Astrocyte (in vitro differentiated cells and primary cell): ENCODE measurements at regions not wholly inside any gene's neighbourhood (a gene's known extent, or its start where the extent isn't known, plus 50 kb on each side); places are given as distances from the start of the nearest gene placed in this dataset.

ENCODE experiments used
- DNase-seq: peaks from one replicate; pipeline ENCODE4 v3.0.0-alpha.2; 2010; ENCODE audit warnings: low read depth
- FAIRE-seq: peaks from 2 replicates; lab custom pipeline; 2011; peaks lifted over from hg19 to GRCh38; lab: Jason Lieb, UNC
- H2AFZ ChIP-seq: 2 replicates; pipeline ENCODE4 v1.6.0; 2012; ENCODE audit warnings: low read depth, low read length, inconsistent platforms
- H3K27ac ChIP-seq: 2 replicates; pipeline ENCODE4 v1.5.1; 2011; ENCODE audit warnings: low read depth, low read length, inconsistent platforms
- H3K27me3 ChIP-seq: 2 replicates; pipeline ENCODE4 v1.6.0; 2011; ENCODE audit warnings: low read length, inconsistent platforms; ENCODE audit not compliant: insufficient read depth
- H3K36me3 ChIP-seq: 2 replicates; pipeline ENCODE4 v1.5.1; 2011; ENCODE audit warnings: low read length, inconsistent platforms; ENCODE audit not compliant: insufficient read depth
- H3K4me1 ChIP-seq: 2 replicates; pipeline ENCODE4 v1.5.1; 2011; ENCODE audit warnings: low read length, inconsistent platforms; ENCODE audit not compliant: insufficient read depth
- H3K4me2 ChIP-seq: 2 replicates; pipeline ENCODE4 v1.6.0; 2012; ENCODE audit warnings: low read length, inconsistent platforms
- H3K4me3 ChIP-seq: 2 replicates; pipeline ENCODE4 v1.5.1; 2011; ENCODE audit warnings: low read depth, mild to moderate bottlenecking, low read length, inconsistent platforms; ENCODE audit not compliant: insufficient read depth
- H3K79me2 ChIP-seq: 2 replicates; pipeline ENCODE4 v1.6.0; 2012; ENCODE audit warnings: mild to moderate bottlenecking, low read length, inconsistent platforms; ENCODE audit not compliant: insufficient read depth
- H3K9ac ChIP-seq: 2 replicates; pipeline ENCODE4 v1.6.0; 2012; ENCODE audit warnings: mild to moderate bottlenecking, low read length, inconsistent platforms
- H3K9me3 ChIP-seq: 2 replicates; pipeline ENCODE4 v1.5.1; 2012; ENCODE audit warnings: low read depth, mild to moderate bottlenecking, low read length, inconsistent platforms; ENCODE audit not compliant: insufficient read depth
- H4K20me1 ChIP-seq: 2 replicates; pipeline ENCODE4 v1.6.0; 2012; ENCODE audit warnings: low read length, inconsistent platforms; ENCODE audit not compliant: insufficient read depth
- H3K27ac Mint-ChIP-seq: one replicate; pipeline ENCODE4 v1.8.0; 2021; ENCODE audit warnings: mild to moderate bottlenecking, mixed read lengths; ENCODE audit not compliant: unreplicated experiment
- H3K27me3 Mint-ChIP-seq: one replicate; pipeline ENCODE4 v1.8.0; 2021; ENCODE audit warnings: low read depth, mixed read lengths; ENCODE audit not compliant: unreplicated experiment
- H3K36me3 Mint-ChIP-seq: one replicate; pipeline ENCODE4 v1.8.0; 2021; ENCODE audit warnings: low read depth, mixed read lengths; ENCODE audit not compliant: unreplicated experiment
- H3K4me1 Mint-ChIP-seq: one replicate; pipeline ENCODE4 v1.8.0; 2021; ENCODE audit warnings: low read depth, mixed read lengths; ENCODE audit not compliant: unreplicated experiment
- H3K4me3 Mint-ChIP-seq: one replicate; pipeline ENCODE4 v1.8.0; 2021; ENCODE audit warnings: mild to moderate bottlenecking, moderate library complexity, mixed read lengths; ENCODE audit not compliant: unreplicated experiment
- H3K9me3 Mint-ChIP-seq: one replicate; pipeline ENCODE4 v1.8.0; 2021; ENCODE audit warnings: mild to moderate bottlenecking, mixed read lengths; ENCODE audit not compliant: unreplicated experiment
- CTCF ChIP-seq: IDR thresholded peaks from 2 replicates; pipeline ENCODE4 v1.5.1; 2011; ENCODE audit warnings: low read depth, mild to moderate bottlenecking, inconsistent platforms, low read length, moderate library complexity; ENCODE audit not compliant: insufficient read depth
- EZH2 ChIP-seq: IDR thresholded peaks from 2 replicates; pipeline ENCODE4 v1.6.1; 2012; ENCODE audit warnings: mild to moderate bottlenecking, low read length, inconsistent platforms; ENCODE audit not compliant: insufficient read depth

- FAIRE-seq: no peak
- Mint-ChIP-seq H3K27me3 (no peaks in the 10 kb centered on the region), H3K27ac (no peak overlapping the region), H3K9me3 (no peaks in the 10 kb centered on the region), H3K4me3 (no peak overlapping the region), H3K36me3 (no peaks in the 10 kb centered on the region), H3K4me1 (no peaks in the 10 kb centered on the region)
- Histone ChIP-seq H3K9ac (no peak overlapping the region), H3K36me3 (no peaks in the 10 kb centered on the region), H4K20me1 (no peaks in the 10 kb centered on the region), H3K4me3 (no peak overlapping the region), H3K27ac (no peak overlapping the region), H3K27me3 (no peaks in the 10 kb centered on the region), H3K79me2 (no peaks in the 10 kb centered on the region), H3K4me1 (no peaks in the 10 kb centered on the region), H3K9me3 (no peaks in the 10 kb centered on the region), H3K4me2 (no peak overlapping the region), H2AFZ (no peak overlapping the region)
- no peak for TF ChIP-seq CTCF
- TF ChIP-seq EZH2: no peak
- no peak for DNase-seq
Observed at GRCh38 chr2:59590798-59591197, 962.7 kb downstream of the BCL11A start.

GRCh38 chr2:59589881-59590280 is 963.6 kb downstream of the BCL11A start:
- no peak for FAIRE-seq

GRCh38 chr2:59588286-59588685 is 965.2 kb downstream of the BCL11A start:
- Mint-ChIP-seq H3K27me3 (no peaks in the 10 kb centered on the region), H3K4me3 (no peak overlapping the region), H3K27ac (no peak overlapping the region), H3K4me1 (no peaks in the 10 kb centered on the region), H3K36me3 (no peaks in the 10 kb centered on the region), H3K9me3 (no peaks in the 10 kb centered on the region)
- no peaks in the 10 kb centered on the region for H4K20me1 ChIP-seq
- no peaks in the 10 kb centered on the region for H3K4me1 ChIP-seq
- H3K4me3 ChIP-seq: no peak overlapping the region
- no peak overlapping the region for H3K9ac ChIP-seq
- no peaks in the 10 kb centered on the region for H3K27me3 ChIP-seq
- no peak overlapping the region for H2AFZ ChIP-seq
- DNase-seq (no peak), FAIRE-seq (no peak)
- H3K27ac ChIP-seq: no peak overlapping the region
- H3K4me2 ChIP-seq: no peak overlapping the region
- H3K79me2 ChIP-seq: no peaks in the 10 kb centered on the region
- H3K36me3 ChIP-seq: no peaks in the 10 kb centered on the region
- no peaks in the 10 kb centered on the region for H3K9me3 ChIP-seq
- TF ChIP-seq CTCF: no peak
- TF ChIP-seq EZH2: no peak

More at GRCh38 chr2:59589881-59590280, 963.6 kb downstream of the BCL11A start:
- H3K9ac ChIP-seq: no peak overlapping the region
- TF ChIP-seq CTCF (no peak), EZH2 (no peak)
- Mint-ChIP-seq H3K27me3 (no peaks in the 10 kb centered on the region), H3K36me3 (no peaks in the 10 kb centered on the region), H3K4me3 (no peak overlapping the region), H3K4me1 (no peaks in the 10 kb centered on the region), H3K27ac (no peak overlapping the region), H3K9me3 (no peaks in the 10 kb centered on the region)
- no peaks in the 10 kb centered on the region for H3K79me2 ChIP-seq
- H3K36me3 ChIP-seq: no peaks in the 10 kb centered on the region
- no peak overlapping the region for H3K4me2 ChIP-seq
- no peak overlapping the region for H3K4me3 ChIP-seq
- H2AFZ ChIP-seq: no peak overlapping the region
- no peaks in the 10 kb centered on the region for H4K20me1 ChIP-seq
- no peaks in the 10 kb centered on the region for H3K27me3 ChIP-seq
- DNase-seq: no peak
- H3K4me1 ChIP-seq: no peaks in the 10 kb centered on the region
- H3K9me3 ChIP-seq: no peaks in the 10 kb centered on the region
- no peak overlapping the region for H3K27ac ChIP-seq
